HL-60 (cell line): ENCODE measurements at regions not wholly inside any gene's neighbourhood (a gene's known extent, or its start where the extent isn't known, plus 50 kb on each side); places are given as distances from the start of the nearest gene placed in this dataset.

Experiments
- DNase-seq, 2 experiments: peaks; one replicate each; pipeline ENCODE4 v3.0.0-alpha.2; 2010 to 2020; ENCODE audit warnings: low read depth in 1 of 2, low spot score in 1 of 2
- H3K27ac ChIP-seq: fragments of 250-450 bp; sonication (Bioruptor Pico); replicated peaks from 2 replicates; pipeline ENCODE4 v1.5.1; 2020; ENCODE audit warnings: mild to moderate bottlenecking, moderate library complexity
- H3K27me3 ChIP-seq: fragments of 250-450 bp; sonication (Bioruptor Pico); 2 replicates; pipeline ENCODE4 v1.5.1; 2021; ENCODE audit warnings: mild to moderate bottlenecking, moderate library complexity; ENCODE audit not compliant: insufficient read depth, poor library complexity, severe bottlenecking
- H3K4me3 ChIP-seq: replicated peaks from 2 replicates; pipeline ENCODE4 v1.5.1; 2011; ENCODE audit warnings: mild to moderate bottlenecking, control low read depth, low read length; ENCODE audit not compliant: insufficient read depth
- CTCF ChIP-seq: IDR thresholded peaks from one replicate; pipeline ENCODE4 v1.5.1; 2011; ENCODE audit warnings: low read length, control low read depth, inconsistent platforms; ENCODE audit not compliant: insufficient read depth
- GABPA ChIP-seq: IDR thresholded peaks from 2 replicates; pipeline ENCODE4 v1.6.1; 2012; ENCODE audit warnings: low read depth
- POLR2AphosphoS5 ChIP-seq: IDR thresholded peaks from 2 replicates; pipeline ENCODE4 v1.6.1; 2012; ENCODE audit warnings: low read depth
- REST ChIP-seq: IDR thresholded peaks from 2 replicates; pipeline ENCODE4 v1.6.1; 2012; ENCODE audit warnings: low read depth; ENCODE audit not compliant: insufficient replicate concordance
- SPI1 ChIP-seq: IDR thresholded peaks from 2 replicates; pipeline ENCODE4 v1.6.1; 2012; ENCODE audit warnings: low read depth, mild to moderate bottlenecking, borderline replicate concordance

GRCh38 chr2:74767618-74768017, 66.3 kb upstream of the HK2 start:
- Histone ChIP-seq H3K4me3 (no peak overlapping the region), H3K27me3 (no peaks in the 10 kb centered on the region), H3K27ac (no peak overlapping the region)
- DNase-seq, result no peak
- TF ChIP-seq CTCF, result no peak
- TF ChIP-seq GABPA, result no peak
- TF ChIP-seq POLR2AphosphoS5, result no peak
- TF ChIP-seq SPI1, result no peak
- no peak for TF ChIP-seq REST

GRCh38 chr2:74768401-74768914, 65.5 kb upstream of the HK2 start:
- DNase-seq, result no peak
- H3K27ac ChIP-seq, result no peak overlapping the region

GRCh38 chr2:74772046-74772445, 61.9 kb upstream of the HK2 start:
- H3K27me3 ChIP-seq, result no peaks in the 10 kb centered on the region
- DNase-seq, result no peak
- no peak overlapping the region for H3K27ac ChIP-seq
- H3K4me3 ChIP-seq, result no peak overlapping the region
- TF ChIP-seq GABPA, result no peak
- TF ChIP-seq SPI1, result no peak
- TF ChIP-seq POLR2AphosphoS5, result no peak
- TF ChIP-seq REST, result no peak
- no peak for TF ChIP-seq CTCF

More at GRCh38 chr2:74768401-74768914, 65.5 kb upstream of the HK2 start:
- Histone ChIP-seq H3K27me3 (no peaks in the 10 kb centered on the region), H3K4me3 (no peak overlapping the region)
- TF ChIP-seq CTCF, result no peak
- TF ChIP-seq POLR2AphosphoS5, result no peak
- no peak for TF ChIP-seq SPI1
- no peak for TF ChIP-seq REST
- no peak for TF ChIP-seq GABPA
